Ovary (tissue), 7 donors: ENCODE measurements at regions not wholly inside any gene's neighbourhood (a gene's known extent, or its start where the extent isn't known, plus 50 kb on each side); places are given as distances from the start of the nearest gene placed in this dataset.
A peak's percentile ranks its signal among the peaks of the same experiment; 100 is the strongest.

Source experiments
- DNase-seq, 5 donors: peaks; one replicate each; pipeline ENCODE4 v3.0.0-alpha.2; 2019 to 2020
- H3K27ac ChIP-seq, 2 donors: fragments of 200-600 bp; one replicate each; pipeline versions ENCODE4 v1.5.1 to v1.8.0; 2019 to 2022
- H3K27me3 ChIP-seq: fragments of 200-600 bp; one replicate; pipeline ENCODE4 v1.8.0; 2022
- H3K36me3 ChIP-seq: fragments of 200-600 bp; sonication (generic); one replicate; pipeline ENCODE4 v1.5.1; 2019
- H3K4me1 ChIP-seq: one replicate; pipeline ENCODE4 v1.8.1; 2013; ENCODE audit warnings: mild to moderate bottlenecking, moderate library complexity; ENCODE audit not compliant: insufficient read depth
- H3K4me3 ChIP-seq: fragments of 200-600 bp; sonication (generic); one replicate; pipeline ENCODE4 v1.5.1; 2017
- H3K9me3 ChIP-seq, 2 donors: fragments of 200-600 bp in 1 of 2; sonication (generic) in 1 of 2; one replicate each; pipeline versions ENCODE4 v1.5.1 to v1.8.1; 2013 to 2019; ENCODE audit warnings: mild to moderate bottlenecking in 1 of 2, moderate library complexity in 1 of 2
- CTCF ChIP-seq, 3 donors: fragments of 450-650 bp in 2 of 3; fragments of 200-600 bp in 1 of 3; IDR thresholded peaks; one replicate each; pipeline versions ENCODE4 v1.5.1 to v1.8.0; 2016 to 2022; ENCODE audit warnings: antibody characterized with exemption in 3 of 3, mild to moderate bottlenecking in 1 of 3
- EP300 ChIP-seq: sonication (generic); formaldehyde crosslinking; IDR thresholded peaks from one replicate; pipeline ENCODE4 v1.6.1; 2017; ENCODE audit warnings: antibody characterized with exemption
- POLR2A ChIP-seq: fragments of 450-650 bp; IDR thresholded peaks from one replicate; pipeline ENCODE4 v1.6.1; 2017; ENCODE audit warnings: antibody characterized with exemption, mild to moderate bottlenecking, moderate library complexity
- WGBS, 3 donors: extraction: QIAGEN DNeasy Blood & Tissue Kit in 1 of 3; methylation state at CpG; one replicate each; pipeline versions ENCODE4 v1.1.5 to v1.1.7; 2013 to 2017; 5-methylcytosine and 5-hydroxymethylcytosine counted together
- intact Hi-C, 4 donors: fragments of 100-400 bp; cut with DNase I; formaldehyde crosslinking; loops; one replicate each; pipeline versions ENCODE4 v1.11.0 to v1.15.1; 2022 to 2023
- donor health status: DM: no; HTN: no; CAD: no; lungs with moderate emphysema.
- donor health status: DM: no; HTN: no; CAD: no.
- donor health status: Bipolar disorder and iron deficiency.
- donor health status: DM: no; HTN: no; CAD: no.
- donor health status: DM: yes; HTN: yes; CAD: no.

- H3K27ac ChIP-seq, result no peak overlapping the region
- H3K4me3 ChIP-seq, result no peak overlapping the region
- no peaks in the 10 kb centered on the region for H3K9me3 ChIP-seq
- WGBS, 3 donors, result 13 to 24% (median 23%) methylated on average over 21 of the region's 21 CpGs
- peak in 3 of 5 donors; percentile 12 to 37 (median 16) for DNase-seq
- intact Hi-C loops, result no loop called here
- TF ChIP-seq EP300 (no peak), CTCF (IDR thresholded peaks at IDR 0.05) (no peak), POLR2A (no peak)
- peaks cover 3% of the 10 kb centered on the region for H3K4me1 ChIP-seq
- no peaks in the 10 kb centered on the region for H3K36me3 ChIP-seq
- H3K27me3 ChIP-seq, result no peaks in the 10 kb centered on the region
These were observed 92.1 kb upstream of the FZD10 start for GRCh38 chr12:130070126-130070611.

DNA sequence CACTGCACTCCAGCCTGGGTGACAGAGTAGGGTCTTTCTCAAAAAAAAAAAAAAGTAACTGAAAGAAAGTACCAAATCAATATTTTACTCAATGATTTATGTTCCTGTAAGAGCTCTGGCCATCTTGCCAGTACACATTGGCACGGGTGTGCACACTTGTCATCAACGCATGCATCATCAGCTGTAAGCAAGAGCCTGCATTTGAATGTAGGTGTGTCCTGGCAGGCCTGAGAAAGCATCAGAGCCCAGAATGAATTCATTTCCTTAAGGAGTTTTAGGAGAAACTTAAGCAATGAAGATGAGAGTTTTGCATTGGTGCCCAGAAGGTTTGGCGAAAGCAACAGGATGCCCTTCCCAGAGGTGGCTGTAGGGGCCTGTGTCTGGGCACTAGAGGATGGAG is 88.5 kb upstream of the FZD10 start:
- DNase-seq, result no peak
- Histone ChIP-seq H3K4me3 (no peak overlapping the region), H3K36me3 (no peaks in the 10 kb centered on the region), H3K4me1 (peaks cover 3% of the 10 kb centered on the region), H3K27me3 (no peaks in the 10 kb centered on the region), H3K27ac (no peak overlapping the region), H3K9me3 (no peaks in the 10 kb centered on the region)
- TF ChIP-seq CTCF (IDR thresholded peaks at IDR 0.05), result no peak
- no peak for TF ChIP-seq EP300
- no peak for TF ChIP-seq POLR2A
- intact Hi-C loops, result no loop called here
- 77 to 92% (median 89%) methylated on average over 3 of the region's 3 CpGs for WGBS, 3 donors

DNA sequence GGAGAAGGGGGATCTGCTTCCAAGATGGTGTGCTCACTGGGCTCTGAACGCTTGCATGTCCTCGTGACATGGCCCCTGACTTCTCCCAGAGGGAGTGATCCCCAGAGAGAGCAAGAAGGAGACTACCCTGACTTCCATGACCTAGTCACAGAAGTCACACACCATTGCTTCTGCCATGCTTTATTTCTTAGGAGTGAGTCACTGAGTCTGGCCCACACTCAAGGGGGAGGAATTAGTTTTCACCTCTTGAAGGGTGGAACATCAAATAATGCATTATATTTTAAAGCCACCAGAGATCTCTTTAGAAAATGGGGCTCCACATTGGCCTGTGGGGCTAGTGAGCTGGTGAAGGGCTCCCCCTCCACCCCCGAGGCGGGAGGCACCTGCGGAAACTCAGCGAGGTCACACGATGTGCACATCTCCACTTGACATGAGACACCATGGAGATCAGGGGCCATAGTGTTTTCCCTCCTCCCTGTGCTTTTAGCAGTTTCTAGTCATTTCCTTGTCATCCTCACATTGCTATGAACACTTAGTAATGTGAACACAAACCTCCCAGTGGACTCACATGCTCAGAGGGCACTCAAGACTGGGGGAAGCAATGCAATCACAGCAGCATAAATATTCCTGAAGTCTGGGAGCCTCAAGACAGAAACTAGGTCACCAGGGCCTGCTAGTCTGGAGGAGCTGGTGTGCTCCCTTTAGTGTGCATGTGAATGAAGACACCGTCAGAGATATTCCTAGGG is 87.4 kb upstream of the FZD10 start:
- Histone ChIP-seq H3K36me3 (no peaks in the 10 kb centered on the region), H3K4me1 (no peaks in the 10 kb centered on the region), H3K9me3 (no peaks in the 10 kb centered on the region), H3K27ac (no peak overlapping the region), H3K27me3 (no peaks in the 10 kb centered on the region), H3K4me3 (no peak overlapping the region)
- TF ChIP-seq CTCF (IDR thresholded peaks at IDR 0.05) (no peak), EP300 (no peak), POLR2A (no peak)
- whole genome bisulfite sequencing, 3 donors, result 88 to 94% (median 89%) methylated on average over 8 of the region's 8 CpGs
- no peak for DNase-seq
- intact Hi-C loops, result no loop called here

DNA sequence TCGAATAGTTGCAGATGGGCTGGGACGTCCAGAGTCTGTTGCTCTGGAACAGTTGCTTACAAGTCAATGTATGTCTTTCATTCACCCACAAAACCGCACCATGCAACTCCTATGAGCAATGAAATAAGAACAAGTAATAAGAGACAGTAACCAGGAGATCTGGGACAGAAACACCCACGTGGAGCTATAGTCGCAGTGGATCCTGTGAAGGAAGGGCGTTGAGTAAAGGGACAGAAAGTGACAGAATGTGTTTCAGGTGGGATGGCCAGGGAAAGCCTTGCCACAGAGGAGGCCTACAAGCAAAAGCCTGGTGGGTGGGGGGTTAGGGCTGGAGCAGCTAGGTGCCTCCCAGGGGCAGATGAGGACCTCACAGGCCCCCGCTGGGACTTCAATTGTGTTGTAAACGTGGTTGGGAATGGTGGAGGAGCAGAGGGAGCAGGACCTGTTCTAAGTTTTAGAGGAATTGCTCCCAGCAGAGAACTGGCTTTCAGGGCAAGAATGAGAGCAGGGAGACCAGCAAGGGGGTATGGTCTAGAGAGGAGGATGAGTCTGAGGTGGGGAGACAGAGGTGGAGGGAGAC is 86.7 kb upstream of the FZD10 start:
- intact Hi-C loops, result no loop called here
- Histone ChIP-seq H3K36me3 (no peaks in the 10 kb centered on the region), H3K27me3 (no peaks in the 10 kb centered on the region), H3K4me1 (no peaks in the 10 kb centered on the region), H3K4me3 (no peak overlapping the region), H3K27ac (no peak overlapping the region), H3K9me3 (no peaks in the 10 kb centered on the region)
- DNase-seq, result no peak
- no peak for TF ChIP-seq POLR2A
- TF ChIP-seq EP300, result no peak
- no peak for TF ChIP-seq CTCF (IDR thresholded peaks at IDR 0.05)
- WGBS, 3 donors, result 86 to 89% (median 88%) methylated on average over 8 of the region's 8 CpGs
